ENCODE measurements at regions not wholly inside any gene's neighbourhood (a gene's known extent, or its start where the extent isn't known, plus 50 kb on each side); places are given as distances from the start of the nearest gene placed in this dataset.

DNA sequence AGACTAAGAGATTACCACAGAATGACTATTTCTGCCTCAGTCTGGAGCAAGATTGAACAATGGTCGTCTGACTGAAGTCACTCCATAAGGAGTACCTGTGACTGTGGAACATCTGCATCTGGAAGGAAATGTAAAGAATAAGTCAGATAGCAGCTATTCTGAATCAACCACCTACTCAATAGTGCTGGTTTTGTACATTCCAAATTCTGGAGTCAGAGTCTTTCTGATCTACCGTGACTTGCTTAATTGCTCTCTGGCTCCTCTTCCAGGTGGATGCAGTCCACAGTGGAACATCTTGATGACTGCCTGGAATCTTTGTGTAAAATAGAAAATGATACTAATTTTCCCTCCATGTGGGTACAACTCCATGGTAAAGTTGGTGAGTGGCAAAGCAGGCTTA, 156.3 kb upstream of the SEMA3C start:
- Histone ChIP-seq H3K9ac (ENCODE audit: low read length) (no peak overlapping the region), H2AFZ (ENCODE audit: low read length) (no peak overlapping the region), H3K9me2 (ENCODE audit: low read depth, low read length) (no peaks in the 10 kb centered on the region), H3K27ac (ENCODE audit: low read depth, low read length, poor library complexity, severe bottlenecking) (no peak overlapping the region), H3K4me1 (ENCODE audit: insufficient read depth, low read length, severe bottlenecking) (no peaks in the 10 kb centered on the region), H3K4me2 (ENCODE audit: low read length) (no peak overlapping the region), H4K20me1 (ENCODE audit: insufficient read depth, low read length) (no peaks in the 10 kb centered on the region), H3F3A (ENCODE audit: insufficient read depth, low read length) (no peaks in the 10 kb centered on the region), H3K9me3 (ENCODE audit: low read length) (no peaks in the 10 kb centered on the region), H3K79me2 (ENCODE audit: insufficient read depth, low read length) (no peaks in the 10 kb centered on the region), H3K27me3 (ENCODE audit: insufficient read depth, low read length) (no peaks in the 10 kb centered on the region), H3K36me3 (ENCODE audit: insufficient read depth, low read length) (no peaks in the 10 kb centered on the region), H3K4me3 (ENCODE audit: low read depth, low read length, poor library complexity, severe bottlenecking) (no peak overlapping the region)
- TF ChIP-seq EZH2 (IDR thresholded peaks at IDR 0.05; ENCODE audit: borderline replicate concordance, low read length), result no peak
- TF ChIP-seq, protein P1, sequence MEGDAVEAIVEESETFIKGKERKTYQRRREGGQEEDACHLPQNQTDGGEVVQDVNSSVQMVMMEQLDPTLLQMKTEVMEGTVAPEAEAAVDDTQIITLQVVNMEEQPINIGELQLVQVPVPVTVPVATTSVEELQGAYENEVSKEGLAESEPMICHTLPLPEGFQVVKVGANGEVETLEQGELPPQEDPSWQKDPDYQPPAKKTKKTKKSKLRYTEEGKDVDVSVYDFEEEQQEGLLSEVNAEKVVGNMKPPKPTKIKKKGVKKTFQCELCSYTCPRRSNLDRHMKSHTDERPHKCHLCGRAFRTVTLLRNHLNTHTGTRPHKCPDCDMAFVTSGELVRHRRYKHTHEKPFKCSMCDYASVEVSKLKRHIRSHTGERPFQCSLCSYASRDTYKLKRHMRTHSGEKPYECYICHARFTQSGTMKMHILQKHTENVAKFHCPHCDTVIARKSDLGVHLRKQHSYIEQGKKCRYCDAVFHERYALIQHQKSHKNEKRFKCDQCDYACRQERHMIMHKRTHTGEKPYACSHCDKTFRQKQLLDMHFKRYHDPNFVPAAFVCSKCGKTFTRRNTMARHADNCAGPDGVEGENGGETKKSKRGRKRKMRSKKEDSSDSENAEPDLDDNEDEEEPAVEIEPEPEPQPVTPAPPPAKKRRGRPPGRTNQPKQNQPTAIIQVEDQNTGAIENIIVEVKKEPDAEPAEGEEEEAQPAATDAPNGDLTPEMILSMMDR (IDR thresholded peaks at IDR 0.05; ENCODE audit: low read length), result no peak

DNA sequence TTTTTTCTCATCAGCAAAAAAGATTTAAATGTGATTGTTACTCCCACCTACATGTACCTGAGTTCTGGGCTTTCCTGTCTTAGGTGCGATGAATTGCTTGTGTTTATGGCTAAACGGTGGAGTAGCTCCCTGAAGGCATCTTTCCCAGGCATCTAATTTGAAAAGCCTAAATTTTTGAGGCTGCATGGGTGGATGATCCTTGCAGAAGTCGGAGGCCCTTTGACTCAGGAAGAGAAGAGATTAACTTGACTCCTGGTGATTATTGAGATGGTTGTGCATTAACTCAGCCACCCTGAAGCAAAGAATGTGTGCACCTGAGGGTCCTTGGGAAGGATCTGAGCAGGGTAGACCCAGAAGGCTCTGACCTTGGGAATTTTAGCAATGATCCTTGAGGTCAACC, 155.6 kb upstream of the SEMA3C start:
- no peaks in the 10 kb centered on the region for H3K9me3 ChIP-seq (ENCODE audit: low read length)
- H3K4me3 ChIP-seq (ENCODE audit: low read depth, low read length, poor library complexity, severe bottlenecking), result no peak overlapping the region
- H3K27me3 ChIP-seq (ENCODE audit: insufficient read depth, low read length), result no peaks in the 10 kb centered on the region
- H3K36me3 ChIP-seq (ENCODE audit: insufficient read depth, low read length), result no peaks in the 10 kb centered on the region
- no peak overlapping the region for H3K9ac ChIP-seq (ENCODE audit: low read length)
- H4K20me1 ChIP-seq (ENCODE audit: insufficient read depth, low read length), result no peaks in the 10 kb centered on the region
- no peak overlapping the region for H3K4me2 ChIP-seq (ENCODE audit: low read length)
- H2AFZ ChIP-seq (ENCODE audit: low read length), result no peak overlapping the region
- no peak for TF ChIP-seq EZH2 (IDR thresholded peaks at IDR 0.05; ENCODE audit: borderline replicate concordance, low read length)
- TF ChIP-seq, protein P1 (IDR thresholded peaks at IDR 0.05; ENCODE audit: low read length), result no peak
- no peaks in the 10 kb centered on the region for H3F3A ChIP-seq (ENCODE audit: insufficient read depth, low read length)
- no peaks in the 10 kb centered on the region for H3K4me1 ChIP-seq (ENCODE audit: insufficient read depth, low read length, severe bottlenecking)
- H3K27ac ChIP-seq (ENCODE audit: low read depth, low read length, poor library complexity, severe bottlenecking), result no peak overlapping the region
- H3K9me2 ChIP-seq (ENCODE audit: low read depth, low read length), result no peaks in the 10 kb centered on the region
- no peaks in the 10 kb centered on the region for H3K79me2 ChIP-seq (ENCODE audit: insufficient read depth, low read length)

DNA sequence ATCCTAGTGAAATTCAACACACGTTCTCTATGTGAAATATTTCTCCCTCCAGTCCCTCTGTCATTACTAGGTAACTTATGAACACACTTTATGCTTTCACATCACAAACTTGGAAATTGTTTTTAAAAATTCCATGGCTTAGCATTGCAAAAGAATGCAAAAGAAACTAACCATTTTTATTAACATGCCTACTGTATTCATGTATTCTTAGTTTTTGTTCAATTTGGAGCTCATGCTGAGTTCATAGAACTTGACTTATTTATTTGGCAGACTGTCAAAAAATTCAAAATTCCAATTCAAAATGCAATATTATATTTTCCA, 155.0 kb upstream of the SEMA3C start:
- H3K27me3 ChIP-seq (ENCODE audit: insufficient read depth, low read length), result no peaks in the 10 kb centered on the region
- no peak overlapping the region for H3K4me2 ChIP-seq (ENCODE audit: low read length)
- no peak overlapping the region for H3K27ac ChIP-seq (ENCODE audit: low read depth, low read length, poor library complexity, severe bottlenecking)
- no peaks in the 10 kb centered on the region for H3K9me3 ChIP-seq (ENCODE audit: low read length)
- TF ChIP-seq, protein P1 (IDR thresholded peaks at IDR 0.05; ENCODE audit: low read length), result no peak
- TF ChIP-seq EZH2 (IDR thresholded peaks at IDR 0.05; ENCODE audit: borderline replicate concordance, low read length), result no peak
- no peaks in the 10 kb centered on the region for H3K4me1 ChIP-seq (ENCODE audit: insufficient read depth, low read length, severe bottlenecking)
- no peaks in the 10 kb centered on the region for H3K79me2 ChIP-seq (ENCODE audit: insufficient read depth, low read length)
- H4K20me1 ChIP-seq (ENCODE audit: insufficient read depth, low read length), result no peaks in the 10 kb centered on the region
- H3K36me3 ChIP-seq (ENCODE audit: insufficient read depth, low read length), result no peaks in the 10 kb centered on the region
- no peak overlapping the region for H3K9ac ChIP-seq (ENCODE audit: low read length)
- no peaks in the 10 kb centered on the region for H3K9me2 ChIP-seq (ENCODE audit: low read depth, low read length)
- H3K4me3 ChIP-seq (ENCODE audit: low read depth, low read length, poor library complexity, severe bottlenecking), result no peak overlapping the region
- H3F3A ChIP-seq (ENCODE audit: insufficient read depth, low read length), result no peaks in the 10 kb centered on the region
- H2AFZ ChIP-seq (ENCODE audit: low read length), result no peak overlapping the region

Data from OCI-LY1 (cell line).